ENCODE measurements at regions not wholly inside any gene's neighbourhood (a gene's known extent, or its start where the extent isn't known, plus 50 kb on each side); places are given as distances from the start of the nearest gene placed in this dataset.

DNA sequence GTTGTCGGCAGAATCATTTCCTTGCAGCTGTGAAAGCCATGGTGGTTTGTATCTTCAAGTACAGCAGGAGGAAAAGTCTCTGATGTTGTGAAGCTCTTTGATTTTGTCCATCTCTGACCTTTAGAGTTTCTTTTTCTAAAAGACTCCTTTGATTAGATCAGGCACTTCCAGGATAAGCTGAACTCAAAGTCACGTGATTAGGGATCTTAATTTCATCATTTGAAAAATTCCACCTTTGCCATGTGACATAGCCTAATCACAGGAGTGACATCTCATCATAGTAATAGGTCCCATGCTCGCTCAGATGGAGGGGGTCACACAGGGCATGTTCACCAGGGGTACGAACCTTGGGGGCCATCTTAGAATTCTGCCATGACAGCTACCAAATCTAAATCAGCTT lies 441.5 kb upstream of the CDH4 start:
- Histone ChIP-seq H3K4me3 (no peak overlapping the region), H3F3A (ENCODE audit: low read depth) (peaks cover 19% of the 10 kb centered on the region), H3K27me3 (no peaks in the 10 kb centered on the region), H3K4me2 (no peak overlapping the region), H3K36me3 (no peaks in the 10 kb centered on the region), H3K9ac (no peak overlapping the region), H2AFZ (replicated peaks) (no peak overlapping the region), H3K4me1 (peaks cover 17% of the 10 kb centered on the region), H3K79me2 (ENCODE audit: low read depth) (no peaks in the 10 kb centered on the region), H4K20me1 (ENCODE audit: low read depth) (no peaks in the 10 kb centered on the region), H3K9me3 (ENCODE audit: low read depth) (no peaks in the 10 kb centered on the region), H3K27ac (no peak overlapping the region)
- H3K36me3 Mint-ChIP-seq: no peaks in the 10 kb centered on the region
- H3K9me3 Mint-ChIP-seq: peaks cover 4% of the 10 kb centered on the region
- H3K4me3 Mint-ChIP-seq: no peak overlapping the region
- no peak for TF ChIP-seq EZH2phosphoT487 (IDR thresholded peaks at IDR 0.05)
- TF ChIP-seq, protein P1, sequence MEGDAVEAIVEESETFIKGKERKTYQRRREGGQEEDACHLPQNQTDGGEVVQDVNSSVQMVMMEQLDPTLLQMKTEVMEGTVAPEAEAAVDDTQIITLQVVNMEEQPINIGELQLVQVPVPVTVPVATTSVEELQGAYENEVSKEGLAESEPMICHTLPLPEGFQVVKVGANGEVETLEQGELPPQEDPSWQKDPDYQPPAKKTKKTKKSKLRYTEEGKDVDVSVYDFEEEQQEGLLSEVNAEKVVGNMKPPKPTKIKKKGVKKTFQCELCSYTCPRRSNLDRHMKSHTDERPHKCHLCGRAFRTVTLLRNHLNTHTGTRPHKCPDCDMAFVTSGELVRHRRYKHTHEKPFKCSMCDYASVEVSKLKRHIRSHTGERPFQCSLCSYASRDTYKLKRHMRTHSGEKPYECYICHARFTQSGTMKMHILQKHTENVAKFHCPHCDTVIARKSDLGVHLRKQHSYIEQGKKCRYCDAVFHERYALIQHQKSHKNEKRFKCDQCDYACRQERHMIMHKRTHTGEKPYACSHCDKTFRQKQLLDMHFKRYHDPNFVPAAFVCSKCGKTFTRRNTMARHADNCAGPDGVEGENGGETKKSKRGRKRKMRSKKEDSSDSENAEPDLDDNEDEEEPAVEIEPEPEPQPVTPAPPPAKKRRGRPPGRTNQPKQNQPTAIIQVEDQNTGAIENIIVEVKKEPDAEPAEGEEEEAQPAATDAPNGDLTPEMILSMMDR (IDR thresholded peaks at IDR 0.05): no peak
- TF ChIP-seq EZH2 (IDR thresholded peaks at IDR 0.05): no peak
- no peak overlapping the region for H3K27ac Mint-ChIP-seq
- peaks cover 11% of the 10 kb centered on the region for H3K4me1 Mint-ChIP-seq
- DNase-seq (ENCODE audit: low spot score): no peak
- H3K27me3 Mint-ChIP-seq (ENCODE audit: insufficient read depth, low read depth): peaks cover 6% of the 10 kb centered on the region

DNA sequence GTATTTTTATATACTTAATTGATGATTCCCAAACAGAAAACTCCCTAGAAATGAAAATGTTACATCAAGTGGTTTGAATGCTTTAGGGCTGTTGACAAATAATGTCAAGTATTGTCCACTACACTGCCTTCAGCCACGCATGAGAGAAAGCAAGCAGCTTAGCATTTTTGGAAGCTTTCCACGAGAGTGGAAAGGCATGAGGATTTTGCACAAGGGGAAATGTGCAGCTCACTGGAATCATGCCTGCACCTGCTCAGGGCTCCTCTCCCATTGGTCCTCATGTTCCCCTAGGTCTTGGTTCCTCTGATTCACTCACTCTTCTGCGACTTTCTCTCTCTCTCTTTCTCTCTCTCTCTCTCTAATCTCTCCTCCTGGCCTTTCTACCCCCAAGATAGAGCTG lies 439.5 kb upstream of the CDH4 start:
- Histone ChIP-seq H3K4me1 (peaks cover 15% of the 10 kb centered on the region), H3K4me3 (no peak overlapping the region), H2AFZ (replicated peaks) (no peak overlapping the region), H3K27me3 (no peaks in the 10 kb centered on the region), H3K9ac (no peak overlapping the region), H3K36me3 (no peaks in the 10 kb centered on the region), H3K27ac (no peak overlapping the region), H3K79me2 (ENCODE audit: low read depth) (no peaks in the 10 kb centered on the region), H4K20me1 (ENCODE audit: low read depth) (no peaks in the 10 kb centered on the region), H3K4me2 (no peak overlapping the region), H3K9me3 (ENCODE audit: low read depth) (no peaks in the 10 kb centered on the region), H3F3A (ENCODE audit: low read depth) (peaks cover 19% of the 10 kb centered on the region)
- Mint-ChIP-seq H3K4me1 (peaks cover 2% of the 10 kb centered on the region), H3K27ac (no peak overlapping the region), H3K4me3 (no peak overlapping the region), H3K36me3 (no peaks in the 10 kb centered on the region), H3K9me3 (peaks cover 4% of the 10 kb centered on the region), H3K27me3 (ENCODE audit: insufficient read depth, low read depth) (peaks cover 3% of the 10 kb centered on the region)
- TF ChIP-seq, protein P1 (IDR thresholded peaks at IDR 0.05): no peak
- TF ChIP-seq EZH2 (IDR thresholded peaks at IDR 0.05) (no peak), EZH2phosphoT487 (IDR thresholded peaks at IDR 0.05) (no peak)
- DNase-seq (ENCODE audit: low spot score): no peak

DNA sequence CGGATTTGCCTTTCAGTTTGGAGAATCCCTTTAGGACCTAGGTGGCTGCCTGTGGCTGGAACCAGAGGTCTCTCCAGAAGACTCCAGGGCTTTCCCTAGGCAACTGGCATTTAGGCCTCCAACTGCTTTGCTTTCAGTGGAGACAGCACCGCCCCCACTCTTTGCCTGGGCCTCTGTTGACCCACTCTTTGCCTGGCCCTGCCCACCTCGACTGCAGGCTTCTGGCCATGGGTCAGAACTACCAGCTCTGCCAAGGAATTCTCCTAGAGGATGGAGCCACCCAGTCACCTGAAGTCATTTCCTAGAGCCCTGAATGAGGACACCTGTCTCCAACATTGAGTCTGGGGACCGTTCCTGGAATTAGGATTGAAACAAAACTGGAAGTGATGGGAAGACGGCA lies 439.0 kb upstream of the CDH4 start:
- Histone ChIP-seq H3K27ac (no peak overlapping the region), H3K27me3 (no peaks in the 10 kb centered on the region), H3F3A (ENCODE audit: low read depth) (peaks cover 19% of the 10 kb centered on the region), H2AFZ (replicated peaks) (no peak overlapping the region), H3K36me3 (no peaks in the 10 kb centered on the region), H3K9me3 (ENCODE audit: low read depth) (no peaks in the 10 kb centered on the region), H4K20me1 (ENCODE audit: low read depth) (no peaks in the 10 kb centered on the region), H3K4me2 (no peak overlapping the region), H3K79me2 (ENCODE audit: low read depth) (no peaks in the 10 kb centered on the region), H3K4me1 (peaks cover 15% of the 10 kb centered on the region), H3K9ac (no peak overlapping the region), H3K4me3 (no peak overlapping the region)
- Mint-ChIP-seq H3K27ac (no peak overlapping the region), H3K4me1 (peaks cover 2% of the 10 kb centered on the region), H3K4me3 (no peak overlapping the region), H3K27me3 (ENCODE audit: insufficient read depth, low read depth) (peaks cover 3% of the 10 kb centered on the region), H3K9me3 (peaks cover 4% of the 10 kb centered on the region), H3K36me3 (no peaks in the 10 kb centered on the region)
- no peak for TF ChIP-seq EZH2phosphoT487 (IDR thresholded peaks at IDR 0.05)
- TF ChIP-seq EZH2 (IDR thresholded peaks at IDR 0.05): no peak
- TF ChIP-seq, protein P1 (IDR thresholded peaks at IDR 0.05): no peak
- DNase-seq (ENCODE audit: low spot score): no peak
